ENCODE measurements at regions not wholly inside any gene's neighbourhood (a gene's known extent, or its start where the extent isn't known, plus 50 kb on each side); places are given as distances from the start of the nearest gene placed in this dataset.

GRCh38 chr3:72544239-72544638 is 304.0 kb downstream of the SHQ1 start:
- TF ChIP-seq CTCF (IDR thresholded peaks at IDR 0.05), result no peak
- TF ChIP-seq POLR2A (IDR thresholded peaks at IDR 0.05), result no peak

All from right lobe of liver (tissue), 4 donors.